GM18858 (cell line): ENCODE measurements at regions not wholly inside any gene's neighbourhood (a gene's known extent, or its start where the extent isn't known, plus 50 kb on each side); places are given as distances from the start of the nearest gene placed in this dataset.

ENCODE experiments used
- ATAC-seq: cut with Tn5 transposase; IDR thresholded peaks from one replicate; pipeline ENCODE4 v1.9.1; 2021; ENCODE audit not compliant: unreplicated experiment

DNA sequence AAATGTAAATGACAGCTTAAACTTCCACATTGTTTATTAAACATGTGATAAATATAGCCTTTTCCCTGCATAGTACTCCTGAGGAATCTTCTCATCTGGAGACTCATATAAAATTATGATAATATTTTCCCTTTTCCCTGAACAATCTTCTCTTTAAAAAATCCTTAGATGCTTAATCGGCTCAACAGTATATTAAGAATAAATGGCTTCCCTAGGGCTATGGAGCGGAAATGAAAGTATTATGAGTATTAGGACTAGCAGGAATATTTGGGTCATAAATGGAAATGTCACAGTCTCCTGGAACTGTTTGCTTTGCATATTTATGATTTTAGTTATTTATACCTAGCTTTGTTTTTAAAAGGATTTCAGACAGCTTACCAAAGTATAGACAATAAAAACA, 200.7 kb upstream of the PDE5A start:
- ATAC-seq, result no peak

DNA sequence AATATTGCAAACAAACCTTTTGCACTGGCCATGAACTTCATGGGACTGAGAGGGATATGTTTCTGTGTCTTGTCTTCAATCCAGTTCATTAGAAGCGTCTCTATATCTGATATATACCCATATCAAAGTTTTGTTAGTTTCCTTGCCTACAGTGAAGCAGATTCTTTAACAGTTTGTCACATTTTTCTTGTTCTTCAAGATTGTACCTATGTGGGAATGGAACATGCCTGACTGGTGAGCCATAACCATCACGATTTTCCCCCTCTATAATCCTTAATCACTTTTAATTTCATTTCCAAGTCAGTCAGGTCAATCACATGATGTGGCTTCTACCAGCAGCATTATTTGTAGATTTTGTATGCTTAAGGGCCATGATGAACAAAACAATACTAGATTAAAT, 197.1 kb upstream of the PDE5A start:
- ATAC-seq, result no peak

DNA sequence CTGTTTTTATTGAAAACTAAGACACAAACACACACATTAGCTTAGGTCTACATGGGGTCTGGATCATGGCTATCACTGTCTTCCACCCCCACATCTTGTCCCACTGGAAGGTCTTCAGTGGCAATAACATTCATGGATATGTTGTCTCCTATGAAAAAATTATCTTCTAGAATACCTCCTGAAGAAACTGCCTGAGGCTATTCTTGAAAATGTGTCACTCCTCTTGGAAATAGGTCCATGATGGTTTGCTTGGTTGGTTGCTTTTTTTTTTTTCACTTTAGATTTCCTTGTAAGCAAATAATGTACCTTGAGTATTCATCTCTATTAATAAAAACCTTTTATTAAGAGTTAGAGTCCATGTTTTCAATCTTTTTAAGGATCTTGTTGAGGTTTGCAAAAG, 195.3 kb upstream of the PDE5A start:
- no peak for ATAC-seq

DNA sequence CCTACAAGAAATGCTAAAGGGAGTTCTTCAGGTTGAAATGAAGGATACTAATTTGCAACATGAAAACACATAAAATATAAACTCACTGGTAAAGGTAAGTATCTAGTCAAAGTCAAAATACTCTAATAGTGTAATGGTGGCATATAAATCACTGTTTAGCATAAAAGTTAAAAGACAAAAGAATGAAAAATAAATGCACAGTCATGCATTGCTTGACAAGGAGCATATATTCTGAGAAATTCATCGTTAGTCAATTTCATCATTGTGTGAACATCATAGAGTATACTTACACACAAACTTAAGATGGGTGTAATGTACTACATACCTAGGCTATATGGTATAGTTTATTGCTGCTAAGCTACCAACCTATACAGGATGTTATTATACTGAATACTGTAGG, 194.4 kb upstream of the PDE5A start:
- no peak for ATAC-seq

DNA sequence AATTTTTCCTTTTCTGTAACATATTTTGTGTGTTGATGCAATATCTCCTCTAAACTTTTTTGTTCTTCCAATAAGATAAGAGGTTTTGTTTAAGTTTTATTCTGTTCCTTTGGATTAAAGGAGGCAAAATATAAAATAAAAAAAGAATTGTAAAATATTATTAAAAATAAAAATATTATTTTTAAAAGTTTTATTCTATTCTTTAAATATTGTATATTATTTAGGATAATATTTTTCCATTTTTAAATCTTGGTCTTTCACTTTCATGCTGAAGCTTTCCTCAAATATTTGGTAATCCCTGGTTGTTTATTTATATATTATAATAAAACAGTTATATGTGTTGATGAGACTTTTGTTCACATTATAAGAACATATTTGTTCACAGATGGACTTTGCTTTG, 187.9 kb upstream of the PDE5A start:
- no peak for ATAC-seq

DNA sequence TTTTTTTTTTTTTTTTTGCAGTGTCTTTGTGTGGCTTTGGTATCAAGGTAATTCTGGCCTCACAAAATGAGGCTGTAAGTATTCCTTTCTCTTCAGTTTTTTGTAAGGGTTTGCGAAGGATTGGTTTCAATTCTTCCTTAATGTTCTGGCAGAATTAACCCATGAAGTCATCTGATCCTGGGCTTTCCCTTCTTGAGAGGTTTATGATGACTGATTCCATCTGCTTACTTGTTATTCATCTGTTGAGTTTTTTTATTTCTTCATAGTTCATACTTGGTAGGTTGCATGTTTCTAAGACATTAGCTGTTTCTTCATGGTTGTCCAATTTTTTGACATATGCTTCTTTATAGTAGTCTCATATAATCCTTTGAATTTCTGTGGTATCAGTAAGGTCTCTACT, 181.4 kb upstream of the PDE5A start:
- no peak for ATAC-seq

DNA sequence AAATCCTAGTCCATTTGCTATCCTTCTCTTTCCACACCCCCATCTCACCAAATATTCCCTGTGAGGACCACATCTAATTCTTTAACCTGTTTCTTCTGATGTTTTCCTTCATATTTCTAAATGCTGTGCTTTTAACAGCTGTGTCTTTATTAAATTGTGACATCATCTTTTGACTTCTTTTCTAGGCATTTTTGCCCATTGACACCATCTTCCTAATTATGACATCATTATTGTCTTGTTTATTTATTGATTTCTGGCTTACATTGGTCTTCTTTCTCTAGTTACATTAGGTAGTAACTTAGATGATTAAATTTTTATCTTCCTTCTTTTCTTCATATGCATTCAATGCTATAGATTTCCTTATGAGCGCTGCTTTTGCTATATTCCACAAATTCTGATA, 175.8 kb upstream of the PDE5A start:
- ATAC-seq, result no peak

DNA sequence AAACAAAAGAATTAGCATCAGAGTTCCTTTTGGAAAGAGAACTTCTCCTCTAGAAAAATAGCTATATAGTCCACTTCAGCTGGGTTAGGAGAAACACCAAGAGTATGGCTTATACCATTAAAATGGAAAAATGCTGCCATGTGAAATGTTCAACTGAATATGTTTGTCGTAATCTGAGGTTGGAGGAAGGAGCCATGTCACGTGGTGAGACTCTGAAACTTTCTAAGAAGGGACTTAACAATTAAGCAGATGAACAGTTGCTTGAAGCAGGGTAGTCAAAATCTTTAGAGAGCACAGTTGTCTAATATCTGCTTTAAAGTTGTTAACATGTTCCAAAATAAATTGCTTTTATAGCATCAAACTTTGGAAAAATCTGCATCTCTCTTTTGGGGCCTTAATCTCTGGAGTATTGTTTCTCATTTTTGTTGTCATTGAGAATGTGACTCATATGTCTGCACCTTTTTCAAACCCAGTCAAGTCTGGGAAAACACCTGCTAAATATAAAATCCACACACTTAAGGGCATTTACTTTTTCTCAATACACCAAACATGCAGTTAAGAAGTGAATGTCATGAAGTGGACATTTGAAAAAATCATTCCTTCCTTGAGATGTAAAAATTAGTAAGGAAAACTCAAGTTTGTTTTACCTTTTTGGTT, 168.8 kb upstream of the PDE5A start:
- no peak for ATAC-seq

DNA sequence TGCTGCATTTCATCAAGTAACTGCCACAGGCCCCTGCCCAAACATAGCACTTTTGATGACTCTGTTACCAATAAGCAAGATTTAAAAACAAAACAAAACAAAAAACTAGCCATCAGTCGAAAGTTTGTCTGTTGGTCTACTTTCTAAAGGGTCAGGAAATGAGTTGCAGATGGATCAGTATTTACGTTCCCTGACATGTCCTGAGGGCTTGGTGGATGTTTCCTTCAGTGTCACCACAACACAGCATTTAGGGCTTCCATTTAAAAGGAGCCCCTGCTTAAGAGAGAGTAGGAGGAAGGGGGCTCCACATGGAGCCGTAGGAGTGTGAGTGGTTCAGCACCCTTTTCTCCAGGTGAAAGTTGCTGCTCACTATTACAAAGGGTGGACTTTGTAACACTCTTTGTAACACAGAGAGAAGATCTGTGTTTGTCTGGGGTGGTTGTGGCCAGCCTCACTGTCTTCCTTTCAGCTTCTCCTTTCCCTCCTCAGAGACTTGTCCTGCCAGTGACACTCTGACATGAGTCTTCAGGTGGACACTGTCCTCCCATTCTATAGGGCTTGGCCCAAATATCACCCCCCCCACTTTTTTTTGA, 167.5 kb upstream of the PDE5A start:
- no peak for ATAC-seq

DNA sequence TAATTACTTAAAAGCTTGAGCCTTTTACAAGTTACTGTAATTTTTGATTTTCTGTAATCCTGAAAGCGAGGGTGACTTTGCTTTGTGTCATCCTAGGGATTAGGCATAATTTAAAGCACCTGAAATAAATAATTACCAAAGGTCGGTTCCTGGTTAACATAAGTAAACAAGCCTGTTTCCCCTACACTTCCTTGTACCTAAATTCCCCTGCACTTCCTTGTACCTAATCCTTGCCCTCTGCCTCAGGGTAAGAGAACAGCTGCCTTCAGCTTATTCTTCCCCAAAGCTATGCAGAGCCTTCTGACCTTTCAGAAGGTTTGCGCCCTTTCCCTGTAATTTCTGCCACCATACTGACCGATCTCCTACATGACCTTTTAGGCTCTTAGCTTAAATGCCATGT, 166.1 kb upstream of the PDE5A start:
- no peak for ATAC-seq

DNA sequence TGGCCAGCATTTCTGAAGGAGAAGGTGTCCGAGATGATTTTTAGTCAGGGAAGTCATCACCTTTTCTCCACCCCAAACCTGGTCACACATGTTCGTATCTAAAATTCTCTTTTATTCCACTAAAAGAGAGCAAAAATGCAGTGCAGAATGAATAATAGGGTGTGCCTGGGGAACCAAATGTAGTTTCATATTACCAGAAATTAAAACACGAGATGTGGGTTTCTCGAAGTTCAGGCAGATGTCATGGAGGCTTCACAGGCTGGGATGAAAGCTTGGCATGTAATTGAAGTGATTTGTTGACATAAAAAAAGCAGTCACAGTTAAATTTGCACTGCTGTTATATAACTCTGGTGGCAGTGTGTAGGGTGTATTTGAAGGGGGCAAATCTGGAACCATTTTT, 165.5 kb upstream of the PDE5A start:
- no peak for ATAC-seq

DNA sequence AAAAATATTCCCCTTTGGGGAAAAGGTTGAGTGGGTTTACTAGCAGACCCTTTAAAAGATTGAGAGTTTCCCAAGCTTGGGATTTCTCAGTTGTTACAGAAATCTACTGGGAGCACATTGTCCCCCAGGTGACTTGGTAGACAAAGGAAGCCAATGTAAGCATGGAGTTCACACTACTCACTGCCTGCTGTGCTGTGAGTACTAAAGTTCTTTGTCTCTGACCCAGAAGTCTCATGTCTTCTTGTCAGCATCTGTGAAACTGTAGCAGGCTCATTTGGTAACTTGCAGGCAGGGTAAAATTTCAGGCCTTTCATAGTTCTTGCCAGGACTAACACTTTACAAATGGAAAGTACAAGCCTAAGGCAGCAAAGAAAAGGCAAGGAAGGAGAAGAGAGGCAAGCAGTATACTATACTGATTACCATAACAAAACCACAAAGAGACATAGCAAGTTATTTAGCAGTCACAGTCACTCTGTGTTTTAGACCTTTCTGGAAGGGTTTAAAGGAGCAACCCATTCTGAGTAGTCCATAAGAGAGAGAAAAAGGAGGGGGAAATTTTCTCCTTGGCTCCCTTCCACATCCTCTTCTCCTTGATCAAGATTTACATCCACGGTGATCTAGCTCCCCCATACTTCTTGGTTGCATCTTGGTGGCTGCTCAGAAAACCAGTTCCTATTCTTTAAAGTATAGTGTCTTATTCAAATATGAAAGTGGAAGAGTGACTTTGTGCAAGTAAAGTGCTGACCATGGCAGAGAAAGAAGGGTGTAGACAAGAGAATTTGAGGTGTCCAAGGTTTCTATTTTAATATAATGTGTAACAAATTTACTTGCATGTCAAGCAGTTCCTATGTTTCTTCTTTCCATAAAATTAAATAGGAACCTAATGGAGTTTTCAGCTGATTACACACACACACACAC, 160.0 kb upstream of the PDE5A start:
- ATAC-seq, result no peak

DNA sequence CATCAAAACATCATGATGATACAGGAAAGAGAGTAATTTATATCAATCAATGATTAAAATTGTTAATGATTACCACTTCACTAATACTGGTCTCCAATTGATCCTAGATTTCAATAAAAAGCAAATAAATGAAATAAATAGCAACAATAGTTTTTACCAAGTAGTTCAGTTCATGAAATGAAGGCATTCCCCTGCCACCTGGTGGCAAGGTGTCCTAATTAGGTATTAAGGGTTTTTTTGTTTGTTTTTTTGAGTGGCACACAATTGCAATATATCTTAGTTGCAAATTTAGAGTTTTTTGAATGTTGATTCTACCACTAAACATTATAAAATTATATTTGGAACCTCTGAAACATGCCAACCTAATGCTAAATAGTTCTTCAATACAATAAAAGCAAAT, 157.4 kb upstream of the PDE5A start:
- no peak for ATAC-seq

DNA sequence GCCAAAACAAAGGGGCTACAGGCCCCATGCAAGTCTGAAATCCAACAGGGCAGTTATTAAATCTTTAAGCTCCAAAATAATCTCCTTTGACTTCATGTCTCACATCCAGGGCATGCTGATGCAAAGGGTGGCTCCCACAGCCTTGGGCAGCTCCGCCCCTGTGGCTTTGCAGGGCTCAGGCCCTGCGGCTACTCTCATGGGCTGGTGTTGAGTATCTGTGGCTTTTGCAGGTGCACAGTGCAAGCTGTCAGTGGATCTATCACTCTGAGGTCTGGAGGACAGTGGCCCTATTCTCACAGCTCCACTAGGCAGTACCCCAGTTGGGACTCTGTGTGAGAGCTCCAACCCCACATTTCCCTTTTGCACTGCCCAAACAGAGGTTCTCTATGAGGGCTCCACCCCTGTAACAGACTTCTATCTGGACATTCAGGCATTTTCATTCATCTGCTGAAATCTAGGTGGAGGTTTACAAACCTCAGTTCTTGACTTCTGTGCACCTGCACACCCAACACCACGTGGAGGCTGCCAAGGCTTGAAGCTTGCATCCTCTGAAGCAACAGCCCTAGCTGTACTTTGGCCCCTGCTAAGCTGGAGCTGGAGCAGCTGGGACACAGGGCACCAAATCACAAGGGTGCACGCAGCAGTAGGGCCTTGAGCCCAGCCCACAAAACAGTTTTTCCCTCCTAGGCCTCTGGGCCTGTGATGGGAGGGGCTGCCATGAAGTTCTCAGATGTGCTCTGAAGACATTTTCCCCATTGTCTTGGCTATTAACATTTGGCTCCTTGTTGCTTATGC, 154.8 kb upstream of the PDE5A start:
- ATAC-seq, result no peak

DNA sequence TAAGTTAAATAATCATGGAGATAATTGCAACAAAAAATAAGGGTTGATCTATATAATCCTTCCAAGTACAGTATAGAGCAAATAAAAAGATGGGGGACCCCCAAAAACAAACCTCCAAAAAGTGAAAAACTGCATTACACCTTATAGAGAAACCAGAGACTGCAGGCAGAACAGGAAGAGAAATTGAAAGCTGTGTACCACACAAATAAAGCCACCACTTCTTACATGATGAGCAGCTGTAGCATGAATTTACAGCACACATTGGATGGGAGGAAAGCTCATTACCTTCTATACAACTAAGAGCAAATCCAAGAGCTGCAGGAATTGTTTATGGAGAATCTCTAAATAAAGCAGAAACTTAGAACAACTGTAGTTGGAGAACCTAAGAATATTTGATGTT, 152.4 kb upstream of the PDE5A start:
- ATAC-seq, result no peak

DNA sequence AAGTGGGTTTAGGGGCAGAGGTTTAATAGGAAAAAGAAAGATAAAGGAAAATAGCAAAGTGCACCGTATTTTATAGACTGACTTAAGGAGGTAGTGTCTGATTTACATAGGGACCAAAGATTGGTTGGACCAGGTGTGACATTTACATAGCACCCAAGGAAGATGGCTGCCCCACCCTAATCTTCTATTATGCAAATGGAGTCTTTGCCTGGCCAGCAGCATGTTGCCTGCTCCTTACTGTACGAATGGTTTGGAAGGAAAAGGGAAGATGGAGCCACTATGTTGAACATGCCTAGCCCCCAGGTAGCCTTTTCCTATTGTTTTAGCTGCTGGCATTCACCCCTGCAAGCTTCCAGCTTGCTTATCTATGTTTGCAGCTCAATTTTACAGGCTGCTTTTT, 146.2 kb upstream of the PDE5A start:
- ATAC-seq, result no peak

DNA sequence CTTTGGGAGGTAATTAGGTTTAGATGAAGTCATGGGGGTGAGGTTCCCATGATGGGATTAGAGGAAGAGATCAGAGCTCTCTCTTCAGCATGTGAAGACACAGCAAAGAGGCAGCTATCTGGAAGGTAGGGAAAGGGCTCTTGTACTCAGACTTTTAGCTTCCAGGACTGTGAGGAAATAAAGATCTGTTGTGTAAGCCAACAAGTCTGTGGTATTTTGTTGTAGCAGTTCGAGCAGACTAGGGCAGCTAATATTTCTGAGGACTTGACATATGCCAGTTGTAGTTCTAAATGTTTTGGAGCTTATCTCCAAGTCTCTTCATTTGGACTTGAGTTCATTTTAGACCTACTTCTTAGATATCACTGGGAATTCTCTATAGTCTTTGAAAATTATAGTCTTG, 137.3 kb upstream of the PDE5A start:
- ATAC-seq, result no peak

DNA sequence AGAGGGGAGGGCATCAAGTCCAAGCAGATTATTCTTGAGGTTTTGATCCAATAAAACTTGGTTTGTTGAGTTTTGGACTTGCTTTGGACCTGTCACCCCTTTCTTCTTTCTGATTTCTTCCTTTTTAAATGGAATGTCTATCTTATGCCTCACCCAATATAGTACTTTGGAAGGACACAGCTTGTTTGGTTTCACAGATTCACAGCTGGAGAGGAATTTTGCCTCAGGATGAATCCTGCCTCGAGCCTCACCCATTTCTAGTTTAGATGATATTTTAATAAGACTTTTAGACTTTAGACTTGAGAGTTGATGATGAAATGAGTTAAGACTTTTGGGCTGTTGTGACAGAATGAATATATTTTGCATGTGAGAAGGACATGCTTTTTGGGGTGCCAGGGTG, 136.9 kb upstream of the PDE5A start:
- no peak for ATAC-seq

DNA sequence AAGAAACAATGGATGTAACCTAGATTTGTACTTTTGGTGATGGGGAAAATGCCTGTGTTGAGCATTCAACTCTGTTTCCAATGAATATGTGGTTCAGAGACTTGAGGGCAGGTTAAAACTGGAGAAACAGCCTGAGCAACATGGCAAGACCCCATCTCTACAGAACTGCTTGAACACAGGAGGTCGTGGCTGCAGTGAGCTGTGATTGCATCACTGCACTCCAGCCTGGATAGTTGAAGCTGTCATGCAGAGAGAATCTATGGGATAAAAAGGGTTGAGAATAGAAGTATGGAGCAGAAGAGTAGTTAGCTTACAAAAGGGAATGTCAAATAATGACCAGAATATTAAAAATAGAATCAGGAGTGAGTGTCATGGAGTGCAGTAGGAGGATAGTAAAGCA, 134.8 kb upstream of the PDE5A start:
- no peak for ATAC-seq

DNA sequence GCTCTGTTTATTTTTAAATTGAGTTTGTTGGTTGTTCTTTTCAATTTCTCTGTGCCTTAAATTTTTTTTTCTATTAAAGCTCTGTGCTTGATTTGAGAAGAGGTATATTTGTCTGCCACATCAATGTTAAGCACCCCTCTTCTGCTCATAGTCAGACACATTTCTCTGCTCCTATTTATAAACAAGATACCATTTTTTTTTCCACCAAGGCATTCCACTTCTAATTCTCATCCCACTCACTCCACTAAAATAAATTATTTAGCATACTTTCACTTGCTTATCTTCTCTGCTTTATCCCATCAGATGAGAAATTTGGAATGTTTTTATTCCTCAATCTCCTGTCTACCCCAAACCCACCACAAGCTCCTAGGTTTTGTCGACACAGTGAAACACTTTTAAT, 127.0 kb upstream of the PDE5A start:
- ATAC-seq, result no peak

DNA sequence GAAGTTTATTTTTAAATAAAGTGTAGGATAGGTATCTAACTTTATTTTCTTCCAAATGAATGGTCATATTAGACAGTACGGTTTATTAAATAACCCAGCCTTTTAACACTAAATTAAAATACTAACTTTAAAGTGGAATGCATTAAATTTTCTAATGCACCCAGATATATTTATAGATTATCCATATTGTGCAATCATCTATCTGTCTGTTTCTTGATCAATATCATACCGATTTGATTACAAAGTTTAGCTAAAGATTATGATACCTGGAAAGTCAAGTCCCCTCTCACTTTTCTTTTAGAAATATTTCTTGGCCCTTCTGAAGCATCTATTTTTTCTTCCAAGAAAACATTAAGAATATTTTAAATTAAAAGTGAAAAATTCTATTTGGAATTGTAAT, 124.3 kb upstream of the PDE5A start:
- ATAC-seq, result no peak

DNA sequence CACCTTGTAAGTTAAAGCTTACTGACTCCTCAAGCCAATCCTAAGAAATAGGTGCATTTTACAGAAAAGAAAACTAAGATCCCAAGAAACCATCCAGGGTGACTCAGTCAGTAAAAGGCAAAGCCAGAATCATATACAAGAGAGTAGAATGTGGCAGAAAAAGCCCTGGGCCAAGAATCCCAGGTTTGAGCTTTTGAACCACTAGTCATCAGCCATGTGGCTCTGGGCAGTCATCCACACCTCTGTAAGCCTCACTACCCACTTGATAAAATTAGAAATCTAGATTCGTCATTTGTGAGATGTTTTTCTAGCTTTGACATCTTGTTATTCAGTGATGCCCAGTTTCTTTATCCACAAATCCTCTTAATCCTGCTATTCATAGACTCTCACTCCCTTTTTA, 122.2 kb upstream of the PDE5A start:
- ATAC-seq, result no peak
